ENCODE measurements at regions not wholly inside any gene's neighbourhood (a gene's known extent, or its start where the extent isn't known, plus 50 kb on each side); places are given as distances from the start of the nearest gene placed in this dataset.

DNA sequence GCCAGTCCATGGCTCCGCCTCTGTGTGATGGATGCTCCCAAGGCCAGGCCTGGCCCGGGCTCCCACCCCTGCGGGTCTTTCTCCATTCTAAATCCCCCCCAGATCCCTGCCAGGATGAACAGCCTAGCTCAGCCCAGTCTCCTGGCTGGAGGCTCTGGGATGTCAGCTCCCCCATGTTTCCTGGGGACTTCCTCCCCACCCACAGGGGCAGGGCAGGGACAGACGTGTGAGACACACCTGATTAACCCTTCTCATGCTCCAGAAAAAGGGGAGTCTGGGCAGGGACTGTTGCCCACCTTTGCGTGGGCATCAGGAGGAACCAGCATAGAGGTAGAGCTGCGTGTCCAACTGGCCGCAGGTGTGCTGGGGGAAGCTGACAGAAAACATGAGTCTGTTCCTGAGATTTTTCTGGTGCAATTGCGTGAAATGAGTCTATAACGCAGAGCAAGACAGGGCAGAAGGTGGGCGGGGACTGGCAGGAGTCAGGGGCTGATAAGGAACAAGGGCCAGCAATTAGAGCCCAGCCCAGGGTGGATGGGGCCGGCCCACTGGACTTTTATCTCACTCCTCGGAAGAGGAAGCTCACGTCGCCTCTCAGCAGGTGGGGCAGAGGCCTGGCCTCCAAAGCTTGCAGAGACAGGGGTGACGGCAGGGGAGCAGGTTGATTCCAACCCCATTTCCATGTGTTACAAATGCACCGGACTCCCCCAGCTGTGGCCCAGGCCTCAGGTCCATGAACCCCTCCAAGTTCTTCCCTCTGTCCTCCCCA, 238.2 kb downstream of the RBFOX3 start:
- no peak for TF ChIP-seq Cebpa-rat (IDR thresholded peaks at IDR 0.05)
- no peaks in the 10 kb centered on the region for H3K27me3 ChIP-seq
- H3K9ac ChIP-seq, result no peak overlapping the region
- H3K4me2 ChIP-seq, result peak overlapping the region; percentile 69
- H3K27ac ChIP-seq, result no peak overlapping the region
- no peaks in the 10 kb centered on the region for H3K36me3 ChIP-seq
- no peaks in the 10 kb centered on the region; the same call in 1 of the 2 replicates for H4K20me1 ChIP-seq
- no peak overlapping the region for H3K4me3 ChIP-seq
- no peaks in the 10 kb centered on the region for H3K9me3 ChIP-seq
- H3K4me1 ChIP-seq, result peaks cover 50% of the 10 kb centered on the region

DNA sequence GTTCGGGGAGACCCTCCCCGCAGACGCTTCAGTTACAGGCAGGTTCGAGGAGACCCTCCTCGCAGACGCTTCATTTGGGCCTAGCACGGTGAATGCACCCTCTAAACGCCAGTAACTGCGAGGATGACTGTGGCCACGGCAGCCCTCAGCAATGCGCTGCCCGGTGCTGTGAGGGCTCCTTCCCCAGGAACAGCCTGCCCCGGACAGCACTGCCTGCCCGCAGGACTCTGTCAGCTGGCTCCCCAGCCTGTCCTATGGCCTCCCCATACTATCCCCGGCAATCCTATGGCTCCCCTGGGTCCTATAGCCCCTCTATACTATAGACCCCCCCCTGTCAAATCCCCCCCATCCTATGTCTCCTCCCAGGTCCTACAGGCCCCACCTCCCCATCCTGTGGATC, 238.9 kb downstream of the RBFOX3 start:
- Histone ChIP-seq H3K9me3 (no peaks in the 10 kb centered on the region), H3K4me2 (peak overlapping the region; percentile 78; the same call in 1 of the 2 replicates), H3K27me3 (no peaks in the 10 kb centered on the region), H3K4me1 (peaks cover 54% of the 10 kb centered on the region), H3K4me3 (no peak overlapping the region), H3K36me3 (no peaks in the 10 kb centered on the region), H3K27ac (no peak overlapping the region), H4K20me1 (no peaks in the 10 kb centered on the region), H3K9ac (no peak overlapping the region)
- no peak for TF ChIP-seq Cebpa-rat (IDR thresholded peaks at IDR 0.05)

DNA sequence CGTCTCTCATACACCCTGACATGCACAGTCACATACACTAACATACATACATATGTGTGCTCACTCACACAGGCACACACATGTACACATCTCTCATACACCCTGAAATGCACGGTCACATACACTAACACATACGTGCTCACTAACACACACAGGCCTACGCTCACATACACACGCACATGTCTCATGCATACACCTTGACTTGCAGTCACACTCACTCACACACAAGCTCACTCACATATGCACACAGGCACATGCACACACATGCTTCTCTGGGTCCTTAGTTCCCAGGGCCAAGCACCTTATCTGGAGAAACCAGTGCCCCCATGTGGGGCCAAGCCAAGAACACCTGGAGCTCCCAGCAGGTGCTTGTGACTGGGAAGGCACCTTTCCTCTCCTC, 240.3 kb downstream of the RBFOX3 start:
- Histone ChIP-seq H3K4me3 (no peak overlapping the region), H3K4me1 (peaks cover 54% of the 10 kb centered on the region), H3K27me3 (no peaks in the 10 kb centered on the region), H3K9me3 (no peaks in the 10 kb centered on the region), H3K27ac (no peak overlapping the region), H3K9ac (no peak overlapping the region), H4K20me1 (0 out of 2 replicates have a peak, but pooled peaks cover 5% of the 10 kb centered on the region), H3K36me3 (no peaks in the 10 kb centered on the region), H3K4me2 (peak overlapping the region; percentile 78)
- TF ChIP-seq Cebpa-rat (IDR thresholded peaks at IDR 0.05), result no peak

DNA sequence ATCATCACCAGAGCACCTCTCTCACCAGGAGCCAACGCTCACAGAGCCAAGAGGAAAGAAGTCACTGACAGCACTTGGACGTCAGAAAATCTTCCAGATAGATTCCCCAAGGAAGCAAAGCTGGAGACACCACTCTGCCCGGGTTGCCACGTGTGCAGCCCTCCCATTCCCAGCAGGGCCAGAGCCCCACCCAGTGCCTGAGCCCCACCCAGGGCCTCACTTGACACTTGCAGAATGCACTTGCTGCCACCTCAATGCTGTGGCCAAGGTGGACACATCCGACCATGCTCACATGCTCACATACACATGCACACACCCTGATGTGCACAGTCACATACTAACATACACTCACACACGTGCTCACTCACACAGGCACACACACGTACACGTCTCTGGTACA, 240.7 kb downstream of the RBFOX3 start:
- Histone ChIP-seq H3K4me1 (peaks cover 54% of the 10 kb centered on the region), H3K4me2 (no peak overlapping the region), H3K27ac (no peak overlapping the region), H3K9ac (no peak overlapping the region), H3K27me3 (no peaks in the 10 kb centered on the region), H3K9me3 (no peaks in the 10 kb centered on the region), H4K20me1 (0 out of 2 replicates have a peak, but pooled peaks cover 5% of the 10 kb centered on the region), H3K36me3 (no peaks in the 10 kb centered on the region), H3K4me3 (no peak overlapping the region)
- no peak for TF ChIP-seq Cebpa-rat (IDR thresholded peaks at IDR 0.05)

DNA sequence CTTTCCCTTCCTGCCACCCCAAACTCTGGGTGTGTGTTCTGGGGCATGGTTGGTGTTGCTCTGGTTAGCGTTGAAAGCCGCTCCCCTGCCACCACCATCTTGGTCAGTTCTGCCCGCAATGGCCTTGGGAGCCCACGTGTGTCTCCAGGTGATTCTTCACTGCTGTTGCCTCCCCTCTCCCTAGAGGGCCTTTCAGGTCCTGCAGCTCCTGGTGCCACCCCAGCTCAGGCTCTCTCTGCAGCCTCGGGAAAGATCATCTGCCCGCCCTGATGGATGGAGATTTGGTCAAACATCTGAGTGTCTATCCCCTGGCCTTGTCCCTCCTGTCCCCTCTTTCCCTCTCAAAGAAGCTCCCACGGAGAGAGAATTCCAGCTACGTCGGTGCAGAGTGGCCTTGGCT, 241.3 kb downstream of the RBFOX3 start:
- Histone ChIP-seq H3K36me3 (no peaks in the 10 kb centered on the region), H4K20me1 (0 out of 2 replicates have a peak, but pooled peaks cover 5% of the 10 kb centered on the region)

DNA sequence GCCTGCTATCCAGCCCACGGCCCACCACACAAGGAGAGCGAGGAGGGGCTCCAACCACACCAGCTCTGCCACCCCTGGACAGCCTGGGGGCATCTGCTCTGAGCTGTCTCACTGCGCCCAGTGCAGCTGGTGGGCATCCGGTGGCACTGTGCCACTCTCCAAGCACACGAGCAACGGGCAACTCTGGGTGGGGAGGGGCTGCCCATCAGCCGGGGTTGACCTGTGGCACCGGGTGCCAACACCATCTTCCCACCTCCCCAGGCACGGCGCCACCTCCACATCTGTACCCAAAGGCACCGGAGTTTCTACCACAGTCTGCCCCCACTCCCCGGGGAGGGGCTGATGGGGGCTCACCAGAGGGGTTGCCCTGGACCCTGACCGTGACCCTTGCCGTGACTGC, 241.8 kb downstream of the RBFOX3 start:
- no peak overlapping the region for H3K9ac ChIP-seq
- 0 out of 2 replicates have a peak, but pooled peaks cover 5% of the 10 kb centered on the region for H4K20me1 ChIP-seq
- peaks cover 48% of the 10 kb centered on the region for H3K4me1 ChIP-seq
- H3K27ac ChIP-seq, result no peak overlapping the region
- H3K9me3 ChIP-seq, result no peaks in the 10 kb centered on the region
- no peak for TF ChIP-seq Cebpa-rat (IDR thresholded peaks at IDR 0.05)
- H3K27me3 ChIP-seq, result no peaks in the 10 kb centered on the region
- H3K4me2 ChIP-seq, result no peak overlapping the region
- H3K36me3 ChIP-seq, result no peaks in the 10 kb centered on the region
- no peak overlapping the region for H3K4me3 ChIP-seq

More for the DNA sequence above, 241.3 kb downstream of the RBFOX3 start:
- TF ChIP-seq Cebpa-rat (IDR thresholded peaks at IDR 0.05), result no peak
- H3K4me2 ChIP-seq, result no peak overlapping the region
- no peak overlapping the region for H3K4me3 ChIP-seq
- no peaks in the 10 kb centered on the region for H3K27me3 ChIP-seq
- no peak overlapping the region for H3K27ac ChIP-seq
- no peak overlapping the region for H3K9ac ChIP-seq
- H3K4me1 ChIP-seq, result peaks cover 54% of the 10 kb centered on the region
- no peaks in the 10 kb centered on the region for H3K9me3 ChIP-seq

DNA sequence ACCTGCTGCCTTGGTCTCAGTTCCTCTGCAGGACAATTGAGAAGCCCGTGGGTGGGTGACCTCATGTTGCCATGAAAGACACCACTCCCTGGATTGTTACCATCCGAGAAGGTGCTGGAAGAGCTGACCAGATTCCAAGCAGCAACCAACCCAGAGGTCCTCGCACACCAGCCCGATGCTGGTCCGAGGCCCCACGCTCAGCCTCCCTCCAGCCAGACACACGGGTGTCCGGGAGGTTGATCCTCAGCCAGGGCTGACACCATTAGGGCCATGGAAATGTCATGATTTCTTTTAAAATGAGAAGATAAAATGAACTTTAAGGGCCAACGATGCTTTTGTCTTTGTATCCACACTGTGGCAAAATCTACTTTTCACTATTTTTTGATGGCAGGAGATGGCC, 242.3 kb downstream of the RBFOX3 start:
- no peak overlapping the region for H3K27ac ChIP-seq
- H3K27me3 ChIP-seq, result no peaks in the 10 kb centered on the region
- H3K9ac ChIP-seq, result no peak overlapping the region
- peaks cover 45% of the 10 kb centered on the region for H3K4me1 ChIP-seq
- no peaks in the 10 kb centered on the region for H3K9me3 ChIP-seq
- no peaks in the 10 kb centered on the region for H3K36me3 ChIP-seq
- TF ChIP-seq Cebpa-rat (IDR thresholded peaks at IDR 0.05), result no peak
- no peak overlapping the region for H3K4me3 ChIP-seq
- H3K4me2 ChIP-seq, result peak overlapping the region; percentile 30
- 0 out of 2 replicates have a peak, but pooled peaks cover 5% of the 10 kb centered on the region for H4K20me1 ChIP-seq

DNA sequence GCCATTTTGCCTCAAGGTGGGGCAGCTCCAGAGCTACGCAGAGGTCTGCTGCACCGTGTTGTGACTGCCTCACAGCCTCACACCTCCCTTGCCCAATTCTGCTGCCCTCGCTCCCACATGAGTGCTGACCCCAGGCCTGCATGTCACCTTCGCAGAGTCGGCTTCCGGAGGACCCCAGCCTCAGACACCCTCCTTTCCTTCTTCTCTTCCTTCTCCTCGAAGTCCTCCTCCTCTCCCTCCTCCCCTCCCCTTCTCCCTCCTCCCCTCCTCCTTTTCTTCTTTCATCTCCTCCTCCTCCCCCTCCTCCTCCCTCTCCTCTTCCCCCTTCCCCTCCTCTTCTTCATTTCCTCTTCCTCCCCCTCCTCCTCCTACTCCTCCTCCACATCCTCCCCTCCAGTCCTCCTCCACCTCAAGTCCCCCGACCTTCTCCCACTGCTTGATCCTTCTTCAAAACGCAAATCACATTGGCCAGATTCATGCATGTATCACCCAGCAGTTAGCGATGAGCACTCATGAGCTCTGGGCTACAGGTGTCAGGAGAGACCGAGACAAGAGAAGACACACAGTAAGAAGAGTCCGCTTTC, 243.8 kb downstream of the RBFOX3 start:
- Histone ChIP-seq H3K9ac (no peak overlapping the region), H3K27ac (no peak overlapping the region), H3K4me3 (no peak overlapping the region), H3K4me1 (peaks cover 45% of the 10 kb centered on the region), H3K36me3 (no peaks in the 10 kb centered on the region), H4K20me1 (peaks cover 5% of the 10 kb centered on the region; the same call in 1 of the 2 replicates), H3K4me2 (no peak overlapping the region; the same call in 1 of the 2 replicates), H3K27me3 (peaks cover 10% of the 10 kb centered on the region), H3K9me3 (no peaks in the 10 kb centered on the region)
- no peak for TF ChIP-seq Cebpa-rat (IDR thresholded peaks at IDR 0.05)

DNA sequence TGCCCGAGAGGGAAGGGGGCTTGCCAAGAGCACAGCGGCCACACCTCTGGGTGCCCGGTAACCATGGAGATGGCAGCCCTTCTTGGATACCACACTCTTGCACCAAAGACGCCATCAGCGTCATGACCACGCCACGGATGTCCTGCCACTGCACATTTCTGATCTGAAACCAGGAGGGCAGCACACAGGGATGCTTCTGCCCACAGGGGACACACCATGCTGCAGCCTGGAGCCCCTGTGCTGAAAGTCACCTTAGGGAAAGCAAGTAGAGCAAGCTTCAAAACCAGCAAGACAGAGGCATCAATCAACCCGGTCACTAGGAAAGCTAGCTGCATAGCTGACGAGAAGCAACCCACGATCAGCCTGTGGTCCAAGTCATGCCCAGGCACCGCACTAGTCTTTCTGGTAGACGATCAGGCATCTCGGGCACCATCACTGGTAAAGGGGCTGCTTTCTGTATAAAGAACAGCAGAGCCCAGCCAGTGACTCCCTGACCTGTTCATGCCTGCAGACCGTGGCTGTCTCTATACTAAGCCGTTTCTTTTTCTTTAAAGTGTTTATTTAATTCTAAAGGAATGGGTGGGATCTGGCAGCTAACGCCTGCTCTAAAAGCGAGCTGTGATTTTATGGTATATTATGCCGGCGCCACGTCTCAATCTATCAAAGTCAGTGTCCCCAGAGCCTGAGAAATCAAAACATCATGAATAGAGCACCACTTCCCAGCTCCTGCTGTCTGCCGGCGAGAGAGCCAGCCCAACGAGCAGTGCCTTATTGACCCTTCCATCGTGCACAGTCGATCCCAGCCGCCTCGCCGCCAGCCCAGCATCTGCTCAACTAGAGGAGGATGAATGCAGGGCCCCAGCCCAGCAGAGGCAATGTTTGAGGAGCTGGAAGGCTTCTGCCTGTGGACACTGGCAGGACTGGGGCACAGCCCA, 244.7 kb downstream of the RBFOX3 start:
- Histone ChIP-seq H3K4me2 (no peak overlapping the region), H3K36me3 (no peaks in the 10 kb centered on the region), H3K27me3 (peaks cover 14% of the 10 kb centered on the region), H3K9ac (no peak overlapping the region), H3K4me1 (peaks cover 44% of the 10 kb centered on the region), H4K20me1 (peaks cover 5% of the 10 kb centered on the region; the same call in 1 of the 2 replicates), H3K27ac (no peak overlapping the region), H3K4me3 (no peak overlapping the region), H3K9me3 (no peaks in the 10 kb centered on the region)
- no peak for TF ChIP-seq Cebpa-rat (IDR thresholded peaks at IDR 0.05)

Data from BLaER1 (cell line).